Endodermal cell (in vitro differentiated cells): ENCODE measurements at regions not wholly inside any gene's neighbourhood (a gene's known extent, or its start where the extent isn't known, plus 50 kb on each side); places are given as distances from the start of the nearest gene placed in this dataset.

Experiments used
- DNase-seq: peaks from one replicate; pipeline ENCODE4 v3.0.0-alpha.2; 2017
- H3K27ac ChIP-seq: 2 replicates; pipeline ENCODE4 v1.5.1; 2013; ENCODE audit warnings: mild to moderate bottlenecking, low read depth, low read length, moderate library complexity
- H3K27me3 ChIP-seq: 2 replicates; pipeline ENCODE4 v1.6.1; 2013; ENCODE audit warnings: mild to moderate bottlenecking, low read length, moderate library complexity; ENCODE audit not compliant: insufficient read depth, control insufficient read depth, poor library complexity, severe bottlenecking
- H3K36me3 ChIP-seq: 2 replicates; pipeline ENCODE4 v1.7.0; 2013; ENCODE audit warnings: mild to moderate bottlenecking, low read length, moderate library complexity; ENCODE audit not compliant: control insufficient read depth, insufficient read depth
- H3K4me1 ChIP-seq: one replicate; pipeline ENCODE4 v1.7.0; 2013; ENCODE audit warnings: low read length; ENCODE audit not compliant: control insufficient read depth, insufficient read depth
- H3K4me3 ChIP-seq: 2 replicates; pipeline ENCODE4 v1.5.1; 2013; ENCODE audit warnings: mild to moderate bottlenecking, low read length, moderate library complexity
- H3K9ac ChIP-seq: 2 replicates; pipeline ENCODE4 v1.6.1; 2013; ENCODE audit warnings: mild to moderate bottlenecking, low read length, moderate library complexity; ENCODE audit not compliant: poor library complexity, severe bottlenecking; ENCODE audit errors: extremely low read depth
- H3K9me3 ChIP-seq: 2 replicates; pipeline ENCODE4 v1.6.1; 2013; ENCODE audit warnings: mild to moderate bottlenecking, low read length, moderate library complexity; ENCODE audit not compliant: control insufficient read depth
- H3K27ac Mint-ChIP-seq: 2 replicates; pipeline ENCODE4 v1.8.0; 2020; ENCODE audit warnings: mixed read lengths
- H3K27me3 Mint-ChIP-seq: 2 replicates; pipeline ENCODE4 v1.8.0; 2021; ENCODE audit warnings: mild to moderate bottlenecking, mixed read lengths; ENCODE audit not compliant: insufficient read depth
- H3K36me3 Mint-ChIP-seq: 2 replicates; pipeline ENCODE4 v1.8.0; 2020; ENCODE audit warnings: low read depth, mixed read lengths
- H3K4me1 Mint-ChIP-seq: 2 replicates; pipeline ENCODE4 v1.8.0; 2020; ENCODE audit warnings: mixed read lengths
- H3K4me3 Mint-ChIP-seq: 2 replicates; pipeline ENCODE4 v1.8.0; 2020; ENCODE audit warnings: mild to moderate bottlenecking, moderate library complexity, mixed read lengths
- H3K9me3 Mint-ChIP-seq: 2 replicates; pipeline ENCODE4 v1.8.0; 2020; ENCODE audit warnings: mild to moderate bottlenecking, mixed read lengths
- WGBS, 2 experiments: methylation state at CpG; one replicate each; pipeline versions ENCODE4 v1.1.5 to v1.1.7; 2013; ENCODE audit warnings: missing lambda C conversion rate in 2 of 2, mixed read lengths in 1 of 2; ENCODE audit not compliant: insufficient coverage in 1 of 2, insufficient read length in 1 of 2; 5-methylcytosine and 5-hydroxymethylcytosine counted together
- TF ChIP-seq, protein P1 (sequence below): fragments of 200-600 bp; sonication (generic); conservative IDR thresholded peaks from 2 replicates; pipeline ENCODE4 v1.5.0; 2021; ENCODE audit warnings: antibody characterized with exemption, mild to moderate bottlenecking

DNA sequence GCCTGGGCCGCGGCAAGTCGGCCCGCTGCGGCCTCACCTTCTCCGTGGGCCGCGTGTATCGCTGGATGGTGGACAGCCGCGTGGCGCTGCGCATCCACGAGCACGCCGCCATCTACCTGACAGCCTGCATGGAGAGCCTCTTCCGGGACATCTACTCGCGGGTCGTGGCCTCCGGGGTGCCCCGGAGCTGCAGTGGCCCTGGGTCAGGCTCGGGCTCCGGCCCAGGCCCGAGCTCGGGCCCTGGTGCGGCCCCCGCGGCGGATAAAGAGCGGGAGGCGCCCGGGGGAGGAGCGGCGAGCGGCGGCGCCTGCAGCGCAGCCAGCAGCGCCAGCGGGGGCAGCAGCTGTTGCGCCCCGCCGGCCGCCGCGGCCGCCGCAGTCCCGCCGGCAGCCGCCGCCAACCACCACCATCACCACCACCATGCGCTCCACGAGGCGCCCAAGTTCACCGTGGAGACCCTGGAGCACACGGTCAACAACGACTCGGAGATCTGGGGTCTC, 226.2 kb upstream of the CRY1 start:
- TF ChIP-seq, protein P1, sequence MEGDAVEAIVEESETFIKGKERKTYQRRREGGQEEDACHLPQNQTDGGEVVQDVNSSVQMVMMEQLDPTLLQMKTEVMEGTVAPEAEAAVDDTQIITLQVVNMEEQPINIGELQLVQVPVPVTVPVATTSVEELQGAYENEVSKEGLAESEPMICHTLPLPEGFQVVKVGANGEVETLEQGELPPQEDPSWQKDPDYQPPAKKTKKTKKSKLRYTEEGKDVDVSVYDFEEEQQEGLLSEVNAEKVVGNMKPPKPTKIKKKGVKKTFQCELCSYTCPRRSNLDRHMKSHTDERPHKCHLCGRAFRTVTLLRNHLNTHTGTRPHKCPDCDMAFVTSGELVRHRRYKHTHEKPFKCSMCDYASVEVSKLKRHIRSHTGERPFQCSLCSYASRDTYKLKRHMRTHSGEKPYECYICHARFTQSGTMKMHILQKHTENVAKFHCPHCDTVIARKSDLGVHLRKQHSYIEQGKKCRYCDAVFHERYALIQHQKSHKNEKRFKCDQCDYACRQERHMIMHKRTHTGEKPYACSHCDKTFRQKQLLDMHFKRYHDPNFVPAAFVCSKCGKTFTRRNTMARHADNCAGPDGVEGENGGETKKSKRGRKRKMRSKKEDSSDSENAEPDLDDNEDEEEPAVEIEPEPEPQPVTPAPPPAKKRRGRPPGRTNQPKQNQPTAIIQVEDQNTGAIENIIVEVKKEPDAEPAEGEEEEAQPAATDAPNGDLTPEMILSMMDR = no peak
- Mint-ChIP-seq H3K27me3 (peaks cover 86% of the 10 kb centered on the region), H3K27ac (no peak overlapping the region), H3K9me3 (no peaks in the 10 kb centered on the region), H3K4me3 (peak overlapping the region; percentile 71), H3K4me1 (peaks cover 13% of the 10 kb centered on the region), H3K36me3 (no peaks in the 10 kb centered on the region)
- H3K9me3 ChIP-seq = no peaks in the 10 kb centered on the region
- H3K27ac ChIP-seq = no peak overlapping the region
- H3K27me3 ChIP-seq = peaks cover 85% of the 10 kb centered on the region
- peak overlapping the region; percentile 78 for H3K4me3 ChIP-seq
- H3K36me3 ChIP-seq = no peaks in the 10 kb centered on the region
- H3K4me1 ChIP-seq = no peaks in the 10 kb centered on the region
- no peak for DNase-seq
- 0 to 1% methylated on average over 13 to 60 of the region's 60 CpGs for WGBS, 2 experiments
- H3K9ac ChIP-seq = no peak overlapping the region

DNA sequence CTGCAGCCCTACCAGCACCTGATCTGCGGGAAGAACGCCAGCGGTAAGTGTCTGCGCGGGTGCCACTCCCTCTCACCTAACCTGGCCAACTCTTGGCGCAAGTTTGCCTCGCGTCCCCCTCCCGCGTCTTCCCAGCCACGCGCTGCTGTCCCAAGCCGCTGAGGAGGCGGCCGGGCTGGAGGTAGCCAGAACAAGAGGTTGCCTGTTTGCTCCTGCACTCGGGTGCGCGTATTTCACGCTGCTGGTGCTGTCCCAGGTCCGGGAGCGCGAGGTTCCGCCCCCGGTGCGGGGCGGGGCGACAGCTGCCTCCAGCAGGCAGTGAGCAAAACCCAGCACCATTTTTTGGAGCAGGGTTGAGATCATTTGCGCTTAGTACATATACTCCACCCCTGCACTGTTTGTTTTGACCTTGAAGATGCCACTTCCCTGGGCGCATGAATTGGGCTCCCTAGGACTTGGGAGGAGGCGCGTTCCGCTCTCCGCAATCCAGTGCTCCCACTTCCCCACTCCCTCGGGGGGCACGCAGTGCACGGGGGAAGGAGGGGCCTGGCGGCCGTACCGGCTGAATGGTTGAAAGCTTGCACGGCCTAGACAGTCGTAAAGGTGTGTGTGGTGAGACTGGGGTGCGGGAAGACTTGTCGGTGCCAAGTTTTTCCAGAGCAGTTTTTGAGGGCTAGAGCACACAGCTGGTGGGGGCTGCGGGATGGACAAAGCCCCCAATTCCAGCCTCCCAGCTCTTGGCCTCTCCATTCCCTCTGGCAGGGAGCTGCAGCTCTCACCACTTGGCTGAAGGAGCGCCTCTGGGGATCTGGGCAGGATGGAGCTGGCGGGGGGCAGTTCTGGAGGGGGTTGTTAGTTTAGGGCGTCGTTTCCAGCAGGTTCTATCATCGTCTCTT, 226.9 kb upstream of the CRY1 start:
- DNase-seq = peak; percentile 92
- Histone ChIP-seq H3K9me3 (no peaks in the 10 kb centered on the region), H3K27me3 (peaks cover 83% of the 10 kb centered on the region), H3K4me1 (no peaks in the 10 kb centered on the region), H3K27ac (no peak overlapping the region), H3K9ac (no peak overlapping the region), H3K36me3 (no peaks in the 10 kb centered on the region), H3K4me3 (peak overlapping the region; percentile 78)
- H3K4me3 Mint-ChIP-seq = peak overlapping the region; percentile 71
- WGBS, 2 experiments = 0 to 1% methylated on average over 8 to 49 of the region's 49 CpGs
- H3K27me3 Mint-ChIP-seq = peaks cover 84% of the 10 kb centered on the region
- no peaks in the 10 kb centered on the region for H3K36me3 Mint-ChIP-seq
- peaks cover 13% of the 10 kb centered on the region for H3K4me1 Mint-ChIP-seq
- TF ChIP-seq, protein P1 = no peak
- H3K27ac Mint-ChIP-seq = no peak overlapping the region
- no peaks in the 10 kb centered on the region for H3K9me3 Mint-ChIP-seq

DNA sequence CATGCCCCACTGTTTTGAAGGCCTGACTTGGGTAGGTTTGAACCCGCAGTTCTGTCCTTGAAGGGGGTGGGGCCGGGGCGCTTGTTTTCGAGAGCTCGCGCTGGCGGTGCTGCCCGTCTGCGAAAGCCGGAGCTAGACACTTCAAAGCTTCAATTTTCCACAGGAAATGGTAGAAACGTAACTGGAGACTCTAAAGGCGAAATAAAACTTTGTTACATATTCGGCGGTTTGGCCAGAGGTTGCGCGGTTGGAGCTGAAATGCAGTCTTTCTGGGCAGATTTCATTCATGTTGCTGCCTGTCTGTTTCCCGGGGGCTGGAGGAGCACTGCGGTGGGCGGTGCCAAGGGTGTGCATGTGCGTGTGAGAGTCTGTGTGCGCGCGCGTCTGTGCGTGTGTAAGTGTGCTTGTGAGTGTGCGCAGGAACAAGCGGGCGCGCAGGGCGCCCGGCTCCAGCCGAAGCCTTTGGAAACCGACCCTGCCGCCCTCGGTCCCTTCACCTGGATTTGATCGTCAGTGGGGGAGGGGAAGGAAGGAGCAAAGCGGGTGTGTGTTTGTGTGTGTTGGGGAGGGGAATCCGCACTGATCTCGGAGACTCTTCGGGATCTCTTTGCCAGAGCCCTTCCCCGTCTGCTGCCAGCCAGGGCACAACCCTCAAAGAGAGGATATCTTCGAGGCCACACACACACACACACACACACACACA, 227.7 kb upstream of the CRY1 start:
- Histone ChIP-seq H3K27ac (no peak overlapping the region), H3K27me3 (peaks cover 75% of the 10 kb centered on the region), H3K4me3 (peak overlapping the region; percentile 78), H3K36me3 (no peaks in the 10 kb centered on the region), H3K9me3 (no peaks in the 10 kb centered on the region), H3K9ac (no peak overlapping the region), H3K4me1 (no peaks in the 10 kb centered on the region)
- peak; percentile 86 for DNase-seq
- Mint-ChIP-seq H3K36me3 (no peaks in the 10 kb centered on the region), H3K27me3 (peaks cover 76% of the 10 kb centered on the region), H3K27ac (no peak overlapping the region), H3K9me3 (no peaks in the 10 kb centered on the region), H3K4me3 (peak overlapping the region; percentile 71), H3K4me1 (peaks cover 13% of the 10 kb centered on the region)
- TF ChIP-seq, protein P1 = no peak
- WGBS, 2 experiments = 2 to 4% methylated on average over 17 to 41 of the region's 42 CpGs
